DND-41 (cell line): ENCODE measurements at regions not wholly inside any gene's neighbourhood (a gene's known extent, or its start where the extent isn't known, plus 50 kb on each side); places are given as distances from the start of the nearest gene placed in this dataset.

ENCODE experiments used
- ATAC-seq: fragments of 200-7000 bp; cut with Tn5 transposase; 3 replicates; pipeline ENCODE4 v1.9.1; 2021; ENCODE audit warnings: low read depth; ENCODE audit not compliant: insufficient read depth
- DNase-seq: peaks from one replicate; pipeline ENCODE4 v3.0.0-alpha.2; 2020
- H2AFZ ChIP-seq: 2 replicates; pipeline ENCODE4 v1.6.0; 2012; ENCODE audit warnings: low read depth, low read length
- H3K27ac ChIP-seq: 2 replicates; pipeline ENCODE4 v1.5.1; 2012; ENCODE audit warnings: low read length, inconsistent platforms
- H3K27me3 ChIP-seq: fragments of 200-600 bp; sonication (generic); 2 replicates; pipeline ENCODE4 v1.6.0; 2012; ENCODE audit warnings: low read length, mild to moderate bottlenecking, inconsistent platforms; ENCODE audit not compliant: insufficient read depth, poor library complexity
- H3K36me3 ChIP-seq: 2 replicates; pipeline ENCODE4 v1.5.1; 2012; ENCODE audit warnings: low read length, inconsistent platforms; ENCODE audit not compliant: insufficient read depth
- H3K4me1 ChIP-seq: 2 replicates; pipeline ENCODE4 v1.5.1; 2012; ENCODE audit warnings: mild to moderate bottlenecking, low read length; ENCODE audit not compliant: insufficient read depth
- H3K4me2 ChIP-seq: 2 replicates; pipeline ENCODE4 v1.6.0; 2012; ENCODE audit warnings: mild to moderate bottlenecking, moderate library complexity, low read length, inconsistent platforms; ENCODE audit not compliant: insufficient read depth
- H3K4me3 ChIP-seq, 2 experiments: fragments of 200-600 bp in 1 of 2; shearing (Covaris generic) in 1 of 2; 2 replicates each; pipeline ENCODE4 v1.5.1; 2012 to 2016; ENCODE audit warnings: inconsistent platforms in 2 of 2, low read length in 2 of 2, mild to moderate bottlenecking in 2 of 2, low read depth in 1 of 2, moderate library complexity in 1 of 2
- H3K79me2 ChIP-seq: 2 replicates; pipeline ENCODE4 v1.6.0; 2012; ENCODE audit warnings: low read length, inconsistent platforms; ENCODE audit not compliant: insufficient read depth
- H3K9ac ChIP-seq: 2 replicates; pipeline ENCODE4 v1.6.0; 2012; ENCODE audit warnings: low read depth, mild to moderate bottlenecking, inconsistent platforms, low read length, moderate library complexity
- H3K9me3 ChIP-seq: 2 replicates; pipeline ENCODE4 v1.5.1; 2012; ENCODE audit warnings: low read length, moderate library complexity, mild to moderate bottlenecking, inconsistent platforms; ENCODE audit not compliant: insufficient read depth, severe bottlenecking
- H4K20me1 ChIP-seq: 2 replicates; pipeline ENCODE4 v1.6.0; 2012; ENCODE audit warnings: low read length; ENCODE audit not compliant: insufficient read depth
- CTCF ChIP-seq: IDR thresholded peaks from 2 replicates; pipeline ENCODE4 v1.5.1; 2012; ENCODE audit warnings: borderline replicate concordance, low read length, moderate library complexity, mild to moderate bottlenecking; ENCODE audit not compliant: poor library complexity, severe bottlenecking; ENCODE audit errors: extremely low read depth
- EZH2 ChIP-seq: IDR thresholded peaks from 3 replicates; pipeline ENCODE4 v1.6.1; 2012; ENCODE audit warnings: borderline replicate concordance, low read depth, mild to moderate bottlenecking, moderate library complexity, low read length, inconsistent platforms; ENCODE audit not compliant: severe bottlenecking

- no peak for DNase-seq
- Histone ChIP-seq H3K36me3 (no peaks in the 10 kb centered on the region), H3K4me2 (no peak overlapping the region), H3K9ac (no peak overlapping the region), H3K4me3 (no peak overlapping the region), H2AFZ (no peak overlapping the region), H3K79me2 (no peaks in the 10 kb centered on the region), H4K20me1 (no peaks in the 10 kb centered on the region), H3K9me3 (peaks cover 54% of the 10 kb centered on the region), H3K27me3 (no peaks in the 10 kb centered on the region), H3K4me1 (no peaks in the 10 kb centered on the region), H3K27ac (no peak overlapping the region)
- TF ChIP-seq CTCF (no peak), EZH2 (no peak)
- no peak for ATAC-seq
Observed at GRCh38 chr12:34400411-34400881, 378.1 kb downstream of the ALG10 start.

- no peaks in the 10 kb centered on the region for H3K4me1 ChIP-seq
- DNase-seq (no peak), ATAC-seq (no peak)
- H3K4me2 ChIP-seq: no peak overlapping the region
- no peaks in the 10 kb centered on the region for H4K20me1 ChIP-seq
- no peak overlapping the region for H3K9ac ChIP-seq
- no peak overlapping the region for H2AFZ ChIP-seq
- H3K79me2 ChIP-seq: no peaks in the 10 kb centered on the region
- no peaks in the 10 kb centered on the region for H3K27me3 ChIP-seq
- no peak for TF ChIP-seq EZH2
- TF ChIP-seq CTCF: no peak
- no peak overlapping the region for H3K27ac ChIP-seq
- H3K4me3 ChIP-seq: no peak overlapping the region
- H3K9me3 ChIP-seq: peaks cover 55% of the 10 kb centered on the region
- H3K36me3 ChIP-seq: no peaks in the 10 kb centered on the region
Observed at GRCh38 chr12:34400986-34401658, 378.8 kb downstream of the ALG10 start.

GRCh38 chr12:34401659-34402227, 379.4 kb downstream of the ALG10 start:
- TF ChIP-seq CTCF: no peak
- TF ChIP-seq EZH2: no peak
- Histone ChIP-seq H3K4me1 (no peaks in the 10 kb centered on the region), H3K4me3 (no peak overlapping the region), H3K9me3 (peaks cover 58% of the 10 kb centered on the region), H3K36me3 (no peaks in the 10 kb centered on the region), H2AFZ (no peak overlapping the region), H3K27ac (no peak overlapping the region), H4K20me1 (no peaks in the 10 kb centered on the region), H3K79me2 (no peaks in the 10 kb centered on the region), H3K4me2 (no peak overlapping the region), H3K9ac (no peak overlapping the region), H3K27me3 (no peaks in the 10 kb centered on the region)
- ATAC-seq (no peak), DNase-seq (no peak)
